Mesothelial cell of epicardium (in vitro differentiated cells): ENCODE measurements at regions not wholly inside any gene's neighbourhood (a gene's known extent, or its start where the extent isn't known, plus 50 kb on each side); places are given as distances from the start of the nearest gene placed in this dataset.
"Not testable (repeated sequence)": the region's sequence is repeated elsewhere in the genome, so short reads cannot be mapped to it uniquely, and the experiment has no call there.

Experiments
- DNase-seq, 2 experiments: peaks; one replicate each; pipeline ENCODE4 v3.0.0; 2021; ENCODE audit warnings: low spot score in 2 of 2; ENCODE audit not compliant: unreplicated experiment in 2 of 2
- H3K27ac Mint-ChIP-seq: 2 replicates; pipeline ENCODE4 v1.8.0; 2021; ENCODE audit warnings: mixed read lengths
- H3K27me3 Mint-ChIP-seq: 2 replicates; pipeline ENCODE4 v1.8.0; 2021; ENCODE audit warnings: low read depth, mixed read lengths
- H3K36me3 Mint-ChIP-seq: 2 replicates; pipeline ENCODE4 v1.8.0; 2021; ENCODE audit warnings: mixed read lengths
- H3K4me1 Mint-ChIP-seq: 2 replicates; pipeline ENCODE4 v1.8.0; 2021; ENCODE audit warnings: mixed read lengths
- H3K4me3 Mint-ChIP-seq: 2 replicates; pipeline ENCODE4 v1.8.0; 2021; ENCODE audit warnings: mild to moderate bottlenecking, moderate library complexity, mixed read lengths
- H3K9me3 Mint-ChIP-seq: 2 replicates; pipeline ENCODE4 v1.8.0; 2021; ENCODE audit warnings: mixed read lengths
- TF ChIP-seq, protein P1 (sequence below): fragments of 200-600 bp; sonication (generic); IDR thresholded peaks from one replicate; pipeline ENCODE4 v1.5.0; 2021; ENCODE audit warnings: antibody characterized with exemption; ENCODE audit not compliant: unreplicated experiment

DNA sequence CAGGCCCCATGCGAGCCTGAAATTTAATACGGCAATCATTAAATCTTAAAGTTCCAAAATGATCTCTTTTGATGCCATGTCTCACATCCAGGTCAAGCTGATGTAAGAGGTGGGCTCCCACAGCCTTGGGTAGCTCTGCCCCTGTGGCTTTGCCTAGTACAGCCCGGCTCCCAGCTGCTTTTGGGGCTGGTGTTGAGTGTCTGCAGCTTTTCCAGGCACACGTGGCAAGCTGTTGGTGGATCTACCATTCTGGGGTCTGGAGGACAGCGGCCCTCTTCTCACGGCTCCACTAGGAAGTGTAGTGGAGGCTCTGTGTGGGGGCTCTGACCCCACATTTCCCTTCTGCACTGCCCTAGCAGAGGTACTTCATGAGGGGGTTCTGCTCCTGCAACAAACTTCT is 588.9 kb downstream of the CENPC start:
- H3K36me3 Mint-ChIP-seq, result no peaks in the 10 kb centered on the region
- H3K4me3 Mint-ChIP-seq, result no peak overlapping the region
- H3K4me1 Mint-ChIP-seq, result no peaks in the 10 kb centered on the region
- H3K27ac Mint-ChIP-seq, result no peak overlapping the region
- no peaks in the 10 kb centered on the region for H3K27me3 Mint-ChIP-seq
- DNase-seq, result no peak
- peaks cover 3% of the 10 kb centered on the region for H3K9me3 Mint-ChIP-seq
- TF ChIP-seq, protein P1, sequence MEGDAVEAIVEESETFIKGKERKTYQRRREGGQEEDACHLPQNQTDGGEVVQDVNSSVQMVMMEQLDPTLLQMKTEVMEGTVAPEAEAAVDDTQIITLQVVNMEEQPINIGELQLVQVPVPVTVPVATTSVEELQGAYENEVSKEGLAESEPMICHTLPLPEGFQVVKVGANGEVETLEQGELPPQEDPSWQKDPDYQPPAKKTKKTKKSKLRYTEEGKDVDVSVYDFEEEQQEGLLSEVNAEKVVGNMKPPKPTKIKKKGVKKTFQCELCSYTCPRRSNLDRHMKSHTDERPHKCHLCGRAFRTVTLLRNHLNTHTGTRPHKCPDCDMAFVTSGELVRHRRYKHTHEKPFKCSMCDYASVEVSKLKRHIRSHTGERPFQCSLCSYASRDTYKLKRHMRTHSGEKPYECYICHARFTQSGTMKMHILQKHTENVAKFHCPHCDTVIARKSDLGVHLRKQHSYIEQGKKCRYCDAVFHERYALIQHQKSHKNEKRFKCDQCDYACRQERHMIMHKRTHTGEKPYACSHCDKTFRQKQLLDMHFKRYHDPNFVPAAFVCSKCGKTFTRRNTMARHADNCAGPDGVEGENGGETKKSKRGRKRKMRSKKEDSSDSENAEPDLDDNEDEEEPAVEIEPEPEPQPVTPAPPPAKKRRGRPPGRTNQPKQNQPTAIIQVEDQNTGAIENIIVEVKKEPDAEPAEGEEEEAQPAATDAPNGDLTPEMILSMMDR, result no peak

DNA sequence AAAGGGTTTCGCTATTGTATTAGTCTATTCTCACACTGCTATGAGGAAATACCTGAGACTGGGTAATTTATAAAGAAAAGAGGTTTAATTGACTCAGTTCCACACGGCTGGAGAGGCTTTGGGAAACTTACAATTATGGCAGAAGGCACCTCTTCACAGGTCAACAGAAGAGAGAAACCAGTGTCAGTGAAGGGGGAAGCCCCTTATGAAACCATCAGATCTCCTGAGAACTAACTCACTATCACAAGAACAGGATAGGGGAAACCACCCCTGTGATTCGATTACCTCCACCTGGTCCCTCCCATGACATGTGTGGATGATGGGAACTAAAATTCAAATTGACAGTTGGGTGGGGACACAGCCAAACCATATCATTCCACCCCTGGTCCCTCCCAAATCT is 589.5 kb downstream of the CENPC start:
- TF ChIP-seq, protein P1, result no peak
- Mint-ChIP-seq H3K36me3 (no peaks in the 10 kb centered on the region), H3K4me1 (no peaks in the 10 kb centered on the region), H3K4me3 (no peak overlapping the region), H3K9me3 (peaks cover 3% of the 10 kb centered on the region), H3K27ac (no peak overlapping the region), H3K27me3 (no peaks in the 10 kb centered on the region)
- no peak for DNase-seq

DNA sequence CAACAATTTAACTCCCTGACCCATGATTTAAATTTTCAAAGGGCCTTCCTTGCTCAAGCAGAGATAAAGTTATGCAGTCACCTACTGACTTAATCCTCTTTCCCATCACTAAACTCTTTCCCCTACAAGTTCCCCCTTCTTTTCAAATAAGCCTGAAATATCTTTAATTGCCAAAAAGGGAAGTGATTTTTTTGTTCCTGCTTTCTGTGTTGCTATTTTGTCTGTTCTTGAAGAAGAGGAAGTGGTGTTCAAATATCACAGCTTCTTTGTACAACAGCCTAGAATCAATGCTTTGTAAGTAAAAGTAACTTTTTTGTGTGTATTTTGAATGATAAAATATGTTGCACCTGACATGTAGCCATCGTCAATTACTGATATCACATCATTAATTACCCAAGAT is 595.9 kb downstream of the CENPC start:
- Mint-ChIP-seq H3K4me3 (no peak overlapping the region), H3K27ac (peak overlapping the region; percentile 22), H3K9me3 (no peaks in the 10 kb centered on the region), H3K27me3 (no peaks in the 10 kb centered on the region), H3K4me1 (peaks cover 20% of the 10 kb centered on the region), H3K36me3 (no peaks in the 10 kb centered on the region)
- DNase-seq, result no peak
- TF ChIP-seq, protein P1, result no peak

DNA sequence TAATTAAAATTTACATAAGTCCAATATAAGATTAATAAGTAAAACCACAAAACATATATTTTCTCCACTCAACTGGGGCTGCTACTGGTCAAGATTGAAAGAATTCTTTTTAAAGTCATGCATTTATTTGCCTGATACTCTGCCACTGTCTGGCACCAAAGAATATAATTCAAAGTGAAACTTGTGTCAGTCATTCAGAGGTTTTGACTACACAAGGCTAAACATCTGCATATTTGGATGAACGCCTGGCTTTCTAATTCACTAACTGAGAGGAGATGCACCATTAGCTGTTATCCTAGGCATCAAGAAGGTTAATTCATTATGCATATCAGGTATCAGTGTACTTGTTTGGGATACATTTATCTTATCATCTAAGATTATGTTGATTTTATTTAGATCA is 598.5 kb downstream of the CENPC start:
- Mint-ChIP-seq H3K4me1 (peaks cover 20% of the 10 kb centered on the region), H3K27ac (no peak overlapping the region), H3K9me3 (no peaks in the 10 kb centered on the region), H3K36me3 (no peaks in the 10 kb centered on the region), H3K4me3 (no peak overlapping the region), H3K27me3 (no peaks in the 10 kb centered on the region)
- TF ChIP-seq, protein P1, result no peak
- no peak for DNase-seq

DNA sequence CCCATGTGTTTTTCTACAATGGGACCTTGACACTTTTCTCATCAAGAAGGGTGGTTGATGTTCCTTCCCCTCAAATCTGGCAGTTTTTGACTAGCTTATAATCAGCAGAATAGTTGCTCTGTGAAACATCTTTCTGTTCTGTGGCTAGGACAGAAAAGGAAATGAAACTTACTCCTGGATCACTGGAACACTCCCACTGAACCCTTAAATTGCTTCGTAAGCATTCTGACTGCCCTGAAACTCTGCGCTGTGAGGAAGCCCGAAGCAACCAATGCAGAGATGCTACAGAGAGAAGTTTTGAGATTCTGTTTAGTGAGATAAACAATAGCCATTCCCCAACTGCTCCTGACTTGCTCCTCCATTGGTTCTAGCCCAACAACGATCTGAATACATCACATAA is 602.2 kb downstream of the CENPC start:
- H3K27ac Mint-ChIP-seq, result no peak overlapping the region
- DNase-seq, result no peak
- H3K4me1 Mint-ChIP-seq, result no peaks in the 10 kb centered on the region
- H3K9me3 Mint-ChIP-seq, result no peaks in the 10 kb centered on the region
- TF ChIP-seq, protein P1, result no peak
- no peaks in the 10 kb centered on the region for H3K27me3 Mint-ChIP-seq
- H3K4me3 Mint-ChIP-seq, result no peak overlapping the region
- no peaks in the 10 kb centered on the region for H3K36me3 Mint-ChIP-seq

- H3K4me3 Mint-ChIP-seq, DNase-seq, H3K27ac Mint-ChIP-seq, H3K27me3 Mint-ChIP-seq, H3K9me3 Mint-ChIP-seq, H3K36me3 Mint-ChIP-seq, H3K4me1 Mint-ChIP-seq: not testable (repeated sequence)
Observed at GRCh38 chr4:66931981-66932380, 613.3 kb downstream of the CENPC start.
